H1 (cell line): ENCODE measurements at regions not wholly inside any gene's neighbourhood (a gene's known extent, or its start where the extent isn't known, plus 50 kb on each side); places are given as distances from the start of the nearest gene placed in this dataset.

Source experiments
- CTBP2 ChIP-seq: IDR thresholded peaks from 2 replicates; pipeline ENCODE4 v1.7.0; 2011; ENCODE audit warnings: borderline replicate concordance, mild to moderate bottlenecking, moderate library complexity, mixed read lengths, low read length; ENCODE audit not compliant: insufficient read depth, insufficient read length
- EP300 ChIP-seq, 2 experiments: IDR thresholded peaks; 1 replicate in 1 of 2; 2 replicates in 1 of 2; pipeline ENCODE4 v1.6.1; 2011 to 2012; ENCODE audit warnings: low read depth in 2 of 2, low read length in 2 of 2, mild to moderate bottlenecking in 2 of 2, borderline replicate concordance in 1 of 2, inconsistent platforms in 1 of 2, moderate library complexity in 1 of 2
- HDAC2 ChIP-seq, 2 experiments: fragments of 300-600 bp in 1 of 2; sonication (generic) in 1 of 2; IDR thresholded peaks; 2 replicates each; pipeline ENCODE4 v1.6.1; 2011 to 2012; ENCODE audit warnings: low read depth in 2 of 2, low read length in 2 of 2, mild to moderate bottlenecking in 2 of 2, moderate library complexity in 2 of 2, borderline replicate concordance in 1 of 2, inconsistent platforms in 1 of 2
- HDAC6 ChIP-seq: IDR thresholded peaks from one replicate; pipeline ENCODE4 v1.7.1; 2012; ENCODE audit warnings: low read depth, mild to moderate bottlenecking, inconsistent platforms, low read length, moderate library complexity
- POU5F1 ChIP-seq: IDR thresholded peaks from 2 replicates; pipeline ENCODE4 v1.6.1; 2011; ENCODE audit warnings: low read depth, mild to moderate bottlenecking, low read length, moderate library complexity
- TEAD4 ChIP-seq: IDR thresholded peaks from 2 replicates; pipeline ENCODE4 v1.6.1; 2012; ENCODE audit warnings: low read depth, low read length, inconsistent platforms, mixed read lengths
- TF ChIP-seq, protein P1 (sequence below): fragments of 300-600 bp; sonication (generic); IDR thresholded peaks from 2 replicates; pipeline ENCODE4 v1.7.1; 2012; ENCODE audit warnings: low read length, moderate library complexity, mild to moderate bottlenecking, inconsistent platforms; ENCODE audit not compliant: insufficient replicate concordance

DNA sequence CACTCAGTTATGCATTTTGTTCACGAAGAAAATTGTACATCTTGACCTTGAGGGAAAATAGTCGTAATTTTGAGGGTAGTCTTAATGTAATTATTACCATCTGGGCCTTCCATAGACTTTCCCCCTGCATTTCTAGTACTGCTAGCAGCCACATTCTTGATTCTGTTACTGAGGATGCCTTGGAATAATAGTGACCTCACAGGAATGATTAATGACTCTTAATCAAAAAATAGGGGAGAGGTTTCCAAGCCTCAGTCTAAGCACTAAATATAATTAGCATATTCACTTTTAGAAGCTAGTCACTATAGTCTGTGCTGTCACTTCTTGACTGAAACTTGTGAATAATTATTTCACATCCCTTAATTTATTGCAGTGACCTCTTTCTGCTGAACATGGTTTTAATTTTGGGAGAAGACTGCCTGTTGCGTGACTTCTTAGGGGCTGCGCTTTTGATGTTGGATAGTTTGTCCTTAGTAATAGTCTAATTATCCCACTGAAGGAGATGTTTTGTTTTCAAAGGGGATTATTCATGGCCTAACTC, 400.5 kb downstream of the ADAMTS20 start (continued):
- TF ChIP-seq, protein P1, sequence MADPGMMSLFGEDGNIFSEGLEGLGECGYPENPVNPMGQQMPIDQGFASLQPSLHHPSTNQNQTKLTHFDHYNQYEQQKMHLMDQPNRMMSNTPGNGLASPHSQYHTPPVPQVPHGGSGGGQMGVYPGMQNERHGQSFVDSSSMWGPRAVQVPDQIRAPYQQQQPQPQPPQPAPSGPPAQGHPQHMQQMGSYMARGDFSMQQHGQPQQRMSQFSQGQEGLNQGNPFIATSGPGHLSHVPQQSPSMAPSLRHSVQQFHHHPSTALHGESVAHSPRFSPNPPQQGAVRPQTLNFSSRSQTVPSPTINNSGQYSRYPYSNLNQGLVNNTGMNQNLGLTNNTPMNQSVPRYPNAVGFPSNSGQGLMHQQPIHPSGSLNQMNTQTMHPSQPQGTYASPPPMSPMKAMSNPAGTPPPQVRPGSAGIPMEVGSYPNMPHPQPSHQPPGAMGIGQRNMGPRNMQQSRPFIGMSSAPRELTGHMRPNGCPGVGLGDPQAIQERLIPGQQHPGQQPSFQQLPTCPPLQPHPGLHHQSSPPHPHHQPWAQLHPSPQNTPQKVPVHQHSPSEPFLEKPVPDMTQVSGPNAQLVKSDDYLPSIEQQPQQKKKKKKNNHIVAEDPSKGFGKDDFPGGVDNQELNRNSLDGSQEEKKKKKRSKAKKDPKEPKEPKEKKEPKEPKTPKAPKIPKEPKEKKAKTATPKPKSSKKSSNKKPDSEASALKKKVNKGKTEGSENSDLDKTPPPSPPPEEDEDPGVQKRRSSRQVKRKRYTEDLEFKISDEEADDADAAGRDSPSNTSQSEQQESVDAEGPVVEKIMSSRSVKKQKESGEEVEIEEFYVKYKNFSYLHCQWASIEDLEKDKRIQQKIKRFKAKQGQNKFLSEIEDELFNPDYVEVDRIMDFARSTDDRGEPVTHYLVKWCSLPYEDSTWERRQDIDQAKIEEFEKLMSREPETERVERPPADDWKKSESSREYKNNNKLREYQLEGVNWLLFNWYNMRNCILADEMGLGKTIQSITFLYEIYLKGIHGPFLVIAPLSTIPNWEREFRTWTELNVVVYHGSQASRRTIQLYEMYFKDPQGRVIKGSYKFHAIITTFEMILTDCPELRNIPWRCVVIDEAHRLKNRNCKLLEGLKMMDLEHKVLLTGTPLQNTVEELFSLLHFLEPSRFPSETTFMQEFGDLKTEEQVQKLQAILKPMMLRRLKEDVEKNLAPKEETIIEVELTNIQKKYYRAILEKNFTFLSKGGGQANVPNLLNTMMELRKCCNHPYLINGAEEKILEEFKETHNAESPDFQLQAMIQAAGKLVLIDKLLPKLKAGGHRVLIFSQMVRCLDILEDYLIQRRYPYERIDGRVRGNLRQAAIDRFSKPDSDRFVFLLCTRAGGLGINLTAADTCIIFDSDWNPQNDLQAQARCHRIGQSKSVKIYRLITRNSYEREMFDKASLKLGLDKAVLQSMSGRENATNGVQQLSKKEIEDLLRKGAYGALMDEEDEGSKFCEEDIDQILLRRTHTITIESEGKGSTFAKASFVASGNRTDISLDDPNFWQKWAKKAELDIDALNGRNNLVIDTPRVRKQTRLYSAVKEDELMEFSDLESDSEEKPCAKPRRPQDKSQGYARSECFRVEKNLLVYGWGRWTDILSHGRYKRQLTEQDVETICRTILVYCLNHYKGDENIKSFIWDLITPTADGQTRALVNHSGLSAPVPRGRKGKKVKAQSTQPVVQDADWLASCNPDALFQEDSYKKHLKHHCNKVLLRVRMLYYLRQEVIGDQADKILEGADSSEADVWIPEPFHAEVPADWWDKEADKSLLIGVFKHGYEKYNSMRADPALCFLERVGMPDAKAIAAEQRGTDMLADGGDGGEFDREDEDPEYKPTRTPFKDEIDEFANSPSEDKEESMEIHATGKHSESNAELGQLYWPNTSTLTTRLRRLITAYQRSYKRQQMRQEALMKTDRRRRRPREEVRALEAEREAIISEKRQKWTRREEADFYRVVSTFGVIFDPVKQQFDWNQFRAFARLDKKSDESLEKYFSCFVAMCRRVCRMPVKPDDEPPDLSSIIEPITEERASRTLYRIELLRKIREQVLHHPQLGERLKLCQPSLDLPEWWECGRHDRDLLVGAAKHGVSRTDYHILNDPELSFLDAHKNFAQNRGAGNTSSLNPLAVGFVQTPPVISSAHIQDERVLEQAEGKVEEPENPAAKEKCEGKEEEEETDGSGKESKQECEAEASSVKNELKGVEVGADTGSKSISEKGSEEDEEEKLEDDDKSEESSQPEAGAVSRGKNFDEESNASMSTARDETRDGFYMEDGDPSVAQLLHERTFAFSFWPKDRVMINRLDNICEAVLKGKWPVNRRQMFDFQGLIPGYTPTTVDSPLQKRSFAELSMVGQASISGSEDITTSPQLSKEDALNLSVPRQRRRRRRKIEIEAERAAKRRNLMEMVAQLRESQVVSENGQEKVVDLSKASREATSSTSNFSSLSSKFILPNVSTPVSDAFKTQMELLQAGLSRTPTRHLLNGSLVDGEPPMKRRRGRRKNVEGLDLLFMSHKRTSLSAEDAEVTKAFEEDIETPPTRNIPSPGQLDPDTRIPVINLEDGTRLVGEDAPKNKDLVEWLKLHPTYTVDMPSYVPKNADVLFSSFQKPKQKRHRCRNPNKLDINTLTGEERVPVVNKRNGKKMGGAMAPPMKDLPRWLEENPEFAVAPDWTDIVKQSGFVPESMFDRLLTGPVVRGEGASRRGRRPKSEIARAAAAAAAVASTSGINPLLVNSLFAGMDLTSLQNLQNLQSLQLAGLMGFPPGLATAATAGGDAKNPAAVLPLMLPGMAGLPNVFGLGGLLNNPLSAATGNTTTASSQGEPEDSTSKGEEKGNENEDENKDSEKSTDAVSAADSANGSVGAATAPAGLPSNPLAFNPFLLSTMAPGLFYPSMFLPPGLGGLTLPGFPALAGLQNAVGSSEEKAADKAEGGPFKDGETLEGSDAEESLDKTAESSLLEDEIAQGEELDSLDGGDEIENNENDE, result no peak
- TF ChIP-seq POU5F1 (no peak), CTBP2 (no peak), HDAC2 (IDR thresholded peaks at IDR 0.05; ENCODE audit: borderline replicate concordance in 1 of 2, low read depth in 2 of 2, low read length in 2 of 2) (no peak), HDAC6 (no peak), TEAD4 (no peak), EP300 (IDR thresholded peaks at IDR 0.05; ENCODE audit: borderline replicate concordance in 1 of 2, low read depth in 2 of 2, low read length in 2 of 2) (no peak)
